CD4-positive, alpha-beta T cell (primary cell): ENCODE measurements at regions not wholly inside any gene's neighbourhood (a gene's known extent, or its start where the extent isn't known, plus 50 kb on each side); places are given as distances from the start of the nearest gene placed in this dataset.

Source experiments
- ATAC-seq: fragments of 200-7000 bp; cut with Tn5 transposase; one replicate; pipeline ENCODE4 v1.10.0; 2022; ENCODE audit warnings: mild to moderate bottlenecking; ENCODE audit not compliant: poor library complexity
- CTCF ChIA-PET: fragments of 350-600 bp; sonication (Branson Sonifier 250); formaldehyde crosslinking; loops from one replicate; lab custom pipeline; 2021; ENCODE audit warnings: antibody characterized with exemption, inconsistent platforms; lab: Charles Lee
- POLR2A ChIA-PET: fragments of 350-600 bp; sonication (Branson Sonifier 250); formaldehyde crosslinking; loops from one replicate; lab custom pipeline; 2021; ENCODE audit warnings: antibody characterized with exemption, inconsistent platforms; lab: Charles Lee
- DNase-seq, 14 experiments: peaks; one replicate each; pipeline ENCODE4 v3.0.0-alpha.2; 2013 to 2020; ENCODE audit warnings: mixed read lengths in 2 of 14
- H3K27ac ChIP-seq, 2 donors: one replicate each; pipeline versions ENCODE4 v1.5.1 to v1.7.0; 2013; ENCODE audit warnings: low read length in 2 of 2, low read depth in 1 of 2, mild to moderate bottlenecking in 1 of 2
- H3K27me3 ChIP-seq, 2 experiments: 1 replicate in 1 of 2; 2 replicates in 1 of 2; pipeline versions ENCODE4 v1.6.1 to v1.7.0; 2013; ENCODE audit warnings: low read length in 2 of 2, control low read depth in 1 of 2, mild to moderate bottlenecking in 1 of 2, moderate library complexity in 1 of 2; ENCODE audit not compliant: insufficient read depth in 2 of 2, control insufficient read depth in 1 of 2
- H3K36me3 ChIP-seq: one replicate; pipeline ENCODE4 v1.6.1; 2013; ENCODE audit warnings: low read length, control low read depth; ENCODE audit not compliant: insufficient read depth
- H3K4me1 ChIP-seq: one replicate; pipeline ENCODE4 v1.6.1; 2013; ENCODE audit warnings: low read length, control low read depth; ENCODE audit not compliant: insufficient read depth
- H3K4me3 ChIP-seq: one replicate; pipeline ENCODE4 v1.5.1; 2013; ENCODE audit warnings: mild to moderate bottlenecking, low read length, moderate library complexity
- H3K9me3 ChIP-seq, 2 experiments: 1 replicate in 1 of 2; 2 replicates in 1 of 2; pipeline versions ENCODE4 v1.6.1 to v1.7.0; 2013; ENCODE audit warnings: low read length in 2 of 2, mild to moderate bottlenecking in 2 of 2, control low read depth in 1 of 2, moderate library complexity in 1 of 2; ENCODE audit not compliant: control insufficient read depth in 1 of 2, insufficient read depth in 1 of 2
- H3K27ac Mint-ChIP-seq: one replicate; pipeline ENCODE4 v1.8.0; 2020; ENCODE audit warnings: mixed read lengths
- H3K27me3 Mint-ChIP-seq: one replicate; pipeline ENCODE4 v1.8.0; 2021; ENCODE audit warnings: mixed read lengths
- H3K36me3 Mint-ChIP-seq: one replicate; pipeline ENCODE4 v1.8.0; 2021; ENCODE audit warnings: low read depth, mixed read lengths
- H3K4me1 Mint-ChIP-seq: one replicate; pipeline ENCODE4 v1.8.0; 2021; ENCODE audit warnings: low read depth, mixed read lengths
- H3K4me3 Mint-ChIP-seq: one replicate; pipeline ENCODE4 v1.8.0; 2020; ENCODE audit warnings: mild to moderate bottlenecking, mixed read lengths
- H3K9me3 Mint-ChIP-seq: one replicate; pipeline ENCODE4 v1.8.0; 2020; ENCODE audit warnings: mixed read lengths
- CTCF ChIP-seq: fragments of 200-600 bp; IDR thresholded peaks from one replicate; pipeline ENCODE4 v1.8.0; 2022; ENCODE audit warnings: antibody characterized with exemption, mild to moderate bottlenecking
- intact Hi-C, 2 experiments: fragments of 100-400 bp; cut with DNase I in 1 of 2; cut with micrococcal nuclease in 1 of 2; formaldehyde crosslinking; loops; one replicate each; pipeline versions ENCODE4 v1.15.1 to v1.9.0; 2023 to 2025; cut with DNase I, micrococcal nuclease

- Histone ChIP-seq H3K4me3 (no peak overlapping the region), H3K27ac (no peak overlapping the region), H3K9me3 (no peaks in the 10 kb centered on the region), H3K4me1 (no peaks in the 10 kb centered on the region), H3K27me3 (no peaks in the 10 kb centered on the region), H3K36me3 (no peaks in the 10 kb centered on the region)
- intact Hi-C loops = no loop called here
- CTCF ChIA-PET = no interaction called here
- H3K27me3 Mint-ChIP-seq = peaks cover 6% of the 10 kb centered on the region
- DNase-seq = no peak
- no peak for TF ChIP-seq CTCF
- H3K36me3 Mint-ChIP-seq = no peaks in the 10 kb centered on the region
- no peaks in the 10 kb centered on the region for H3K4me1 Mint-ChIP-seq
- H3K4me3 Mint-ChIP-seq = no peak overlapping the region
- H3K9me3 Mint-ChIP-seq = no peaks in the 10 kb centered on the region
- no peak overlapping the region for H3K27ac Mint-ChIP-seq
- no peak for ATAC-seq
- POLR2A ChIA-PET = no interaction called here
Measured at GRCh38 chr18:60050821-60051220, 151.0 kb downstream of the PMAIP1 start.

GRCh38 chr18:60049172-60049571, 149.4 kb downstream of the PMAIP1 start:
- Mint-ChIP-seq H3K9me3 (no peaks in the 10 kb centered on the region), H3K4me1 (no peaks in the 10 kb centered on the region), H3K4me3 (no peak overlapping the region), H3K27ac (no peak overlapping the region), H3K27me3 (peaks cover 6% of the 10 kb centered on the region), H3K36me3 (no peaks in the 10 kb centered on the region)
- no peaks in the 10 kb centered on the region for H3K9me3 ChIP-seq
- DNase-seq = no peak
- intact Hi-C loops = no loop called here
- TF ChIP-seq CTCF = no peak
- no peak overlapping the region for H3K4me3 ChIP-seq
- no peaks in the 10 kb centered on the region for H3K4me1 ChIP-seq
- no peaks in the 10 kb centered on the region for H3K27me3 ChIP-seq
- H3K27ac ChIP-seq = no peak overlapping the region
- ChIA-PET POLR2A (no interaction called here), CTCF (no interaction called here)
- no peak for ATAC-seq
- H3K36me3 ChIP-seq = no peaks in the 10 kb centered on the region

- Histone ChIP-seq H3K36me3 (no peaks in the 10 kb centered on the region), H3K27ac (no peak overlapping the region), H3K4me3 (no peak overlapping the region), H3K9me3 (no peaks in the 10 kb centered on the region), H3K27me3 (no peaks in the 10 kb centered on the region), H3K4me1 (no peaks in the 10 kb centered on the region)
- POLR2A ChIA-PET = no interaction called here
- Mint-ChIP-seq H3K4me1 (no peaks in the 10 kb centered on the region), H3K9me3 (no peaks in the 10 kb centered on the region), H3K27ac (no peak overlapping the region), H3K36me3 (no peaks in the 10 kb centered on the region), H3K4me3 (no peak overlapping the region), H3K27me3 (no peaks in the 10 kb centered on the region)
- no peak for ATAC-seq
- no peak for DNase-seq
- intact Hi-C loops = no loop called here
- CTCF ChIA-PET = no interaction called here
- TF ChIP-seq CTCF = no peak
Measured at GRCh38 chr18:60047556-60047955, 147.8 kb downstream of the PMAIP1 start.
